GM18508 (cell line): ENCODE measurements at regions not wholly inside any gene's neighbourhood (a gene's known extent, or its start where the extent isn't known, plus 50 kb on each side); places are given as distances from the start of the nearest gene placed in this dataset.

Experiments
- ATAC-seq: cut with Tn5 transposase; IDR thresholded peaks from one replicate; pipeline ENCODE4 v1.9.1; 2021; ENCODE audit warnings: moderate number of reproducible peaks; ENCODE audit not compliant: insufficient read depth, unreplicated experiment

GRCh38 chr1:56237491-56238064 lies 341.8 kb downstream of the PLPP3 start:
- ATAC-seq, result no peak

- no peak for ATAC-seq
Measured at GRCh38 chr1:56236688-56237087, 342.7 kb downstream of the PLPP3 start.

- no peak for ATAC-seq
Measured at GRCh38 chr1:56235909-56236510, 343.4 kb downstream of the PLPP3 start.

DNA sequence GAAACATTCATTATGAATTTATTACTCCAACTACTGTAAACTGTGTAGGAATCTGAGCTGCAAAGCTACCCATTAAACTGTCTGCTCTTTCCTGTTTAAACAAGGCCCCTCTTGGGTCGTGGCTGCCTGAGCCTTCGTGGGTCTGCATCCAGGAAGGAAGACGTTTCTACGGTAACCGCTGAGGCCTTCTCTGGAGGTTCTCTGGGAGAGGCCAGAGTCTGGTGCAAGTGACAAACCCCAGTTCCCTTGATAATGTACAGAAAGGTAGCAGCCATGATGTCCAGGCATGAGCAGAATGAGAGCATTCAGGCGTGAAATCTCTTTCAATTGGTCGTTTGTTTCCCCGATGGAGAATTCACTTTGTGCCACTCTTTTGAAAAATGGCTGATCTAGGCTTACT lies 350.2 kb downstream of the PLPP3 start:
- no peak for ATAC-seq

DNA sequence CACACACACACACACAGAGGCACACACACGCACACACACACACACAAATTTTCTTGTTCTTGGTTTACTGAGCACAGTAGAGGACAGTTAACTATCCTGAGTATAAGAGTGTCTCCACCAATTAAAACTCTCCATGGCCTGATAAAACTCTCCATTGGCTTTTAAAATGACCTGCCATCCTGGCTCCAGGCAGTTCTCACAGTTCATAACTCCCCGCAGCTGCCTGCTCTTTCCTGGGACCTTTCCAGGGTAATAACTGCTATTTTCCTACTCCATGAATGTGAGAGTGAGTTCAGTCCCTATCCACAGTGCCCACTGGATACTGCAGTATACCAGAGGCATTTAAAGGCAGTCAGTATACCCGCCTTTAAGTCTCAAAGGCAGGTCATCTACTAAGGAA lies 351.5 kb downstream of the PLPP3 start:
- no peak for ATAC-seq

- no peak for ATAC-seq
Measured at GRCh38 chr1:56227401-56227800, 352.0 kb downstream of the PLPP3 start.

DNA sequence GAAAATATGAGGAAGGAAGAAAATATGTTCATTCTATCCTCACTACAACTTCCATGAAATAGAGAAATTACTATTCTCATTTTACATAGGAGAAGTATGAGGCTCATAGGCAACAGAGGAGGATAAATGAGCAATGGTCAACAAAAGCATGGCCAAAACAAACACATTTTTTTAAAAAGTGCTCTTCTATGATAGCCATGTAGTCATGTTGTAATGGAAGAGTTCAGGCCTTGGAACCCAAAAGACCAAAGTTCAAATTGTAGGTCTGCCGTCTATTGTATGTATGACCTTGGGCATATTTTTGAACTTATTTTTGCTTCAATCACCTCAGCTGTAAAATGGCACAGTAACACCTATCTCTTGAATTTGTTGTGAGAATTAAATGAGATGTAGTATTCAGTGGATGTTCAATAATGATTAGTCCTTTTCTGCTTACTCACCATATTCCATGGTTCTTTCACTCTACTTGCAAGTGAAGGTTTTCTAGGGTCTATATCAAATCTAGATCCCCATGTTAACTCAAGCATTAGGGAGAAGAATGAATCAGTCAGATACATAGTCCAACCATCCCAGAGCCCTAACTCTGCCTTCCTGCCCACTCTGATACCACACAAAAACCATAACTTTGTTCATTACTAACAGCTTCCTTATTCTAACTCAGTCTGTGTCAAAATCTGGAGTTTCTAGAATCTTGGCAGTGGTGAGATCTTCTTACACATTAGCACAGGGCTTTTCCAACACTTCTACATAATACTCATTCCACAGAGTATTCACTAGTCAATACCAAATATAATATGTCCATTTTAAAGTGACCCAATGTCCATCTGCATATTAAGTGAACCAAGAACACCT lies 353.2 kb downstream of the PLPP3 start:
- ATAC-seq, result no peak

GRCh38 chr1:56223968-56224367 lies 355.4 kb downstream of the PLPP3 start:
- ATAC-seq, result no peak

DNA sequence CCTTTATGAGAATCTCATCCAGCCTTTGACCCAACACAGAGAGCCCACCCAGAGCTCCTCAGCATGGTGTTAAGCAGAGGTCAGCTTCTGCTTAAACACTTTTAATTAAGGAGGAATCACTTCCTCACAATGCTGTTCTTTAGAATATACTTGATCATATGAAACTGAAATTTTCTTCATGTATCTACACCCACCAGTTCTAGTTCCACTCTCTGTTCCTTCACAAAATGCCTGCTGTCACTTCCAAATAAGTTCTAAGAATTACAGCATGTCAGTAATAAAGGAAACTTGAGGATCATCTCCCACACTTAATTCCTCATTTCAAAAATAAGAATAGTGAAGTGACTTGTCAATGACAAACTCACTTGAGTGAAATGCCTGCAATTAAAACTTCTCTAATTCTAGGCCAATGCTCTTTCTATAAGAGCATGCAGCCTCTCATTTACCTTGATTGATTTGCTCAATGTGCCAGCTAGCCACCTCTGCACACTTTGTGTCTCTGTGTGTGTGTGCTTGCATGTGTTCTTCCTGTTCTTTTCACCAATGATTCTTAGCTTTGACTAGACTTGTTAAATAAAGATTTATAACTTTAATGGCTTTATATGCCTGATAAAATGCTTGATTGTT lies 356.3 kb downstream of the PLPP3 start:
- no peak for ATAC-seq

DNA sequence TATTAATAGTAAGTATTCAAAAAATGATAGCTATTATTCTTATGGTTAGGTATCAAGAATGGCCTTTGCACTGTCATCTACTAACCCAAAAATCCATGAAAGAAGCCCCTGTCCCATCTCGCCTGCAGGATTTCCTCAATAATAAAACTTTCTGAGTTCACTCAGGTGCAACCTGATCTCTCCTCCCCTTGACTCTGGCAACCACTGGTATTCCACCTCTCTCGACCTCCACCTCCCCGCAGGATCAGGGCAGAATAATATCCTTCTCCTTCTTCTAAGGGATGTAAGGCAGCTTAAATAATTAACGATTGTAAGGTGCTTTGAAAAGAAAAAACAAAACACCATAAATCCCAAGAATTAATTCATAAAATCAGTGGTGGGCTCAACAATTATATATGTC lies 359.3 kb downstream of the PLPP3 start:
- no peak for ATAC-seq

DNA sequence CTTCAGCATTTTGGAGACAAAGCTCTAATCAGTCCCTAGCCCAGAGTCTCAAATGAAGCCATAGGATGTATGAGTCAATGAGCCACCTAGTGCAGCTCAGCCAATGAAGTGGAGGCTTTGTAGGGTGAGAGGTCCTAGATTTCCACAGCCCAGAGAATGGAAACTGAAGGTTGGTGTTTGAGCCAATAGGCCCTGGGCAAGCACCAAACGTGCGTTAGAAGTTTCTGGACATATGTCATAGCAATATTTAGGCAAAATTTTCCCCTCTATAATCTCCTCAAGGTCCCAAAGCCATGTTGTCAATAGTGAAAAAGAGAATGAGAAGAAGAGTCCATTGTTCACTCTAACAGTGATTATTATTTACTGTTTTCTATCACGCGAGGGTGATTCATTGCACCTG lies 361.3 kb downstream of the PLPP3 start:
- ATAC-seq, result no peak

DNA sequence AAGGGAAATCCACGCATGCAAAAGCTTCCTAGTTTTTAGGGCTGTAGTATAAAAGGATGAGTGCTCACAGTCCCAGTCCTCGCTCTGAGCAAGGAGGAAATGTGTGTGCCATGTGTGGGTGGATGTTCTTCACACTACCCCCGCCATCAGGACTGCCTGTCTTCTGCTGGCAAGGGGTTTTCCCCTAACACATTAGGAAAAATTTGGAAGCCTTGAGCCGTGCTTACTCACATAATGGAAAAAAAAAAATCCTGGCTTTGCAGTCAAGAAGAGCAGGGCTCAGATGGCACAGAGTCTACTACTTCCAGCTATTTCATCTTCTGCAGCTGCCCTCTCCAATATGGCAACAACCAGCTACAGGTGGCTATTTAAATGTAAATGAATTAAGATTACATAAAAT lies 363.1 kb downstream of the PLPP3 start:
- no peak for ATAC-seq

DNA sequence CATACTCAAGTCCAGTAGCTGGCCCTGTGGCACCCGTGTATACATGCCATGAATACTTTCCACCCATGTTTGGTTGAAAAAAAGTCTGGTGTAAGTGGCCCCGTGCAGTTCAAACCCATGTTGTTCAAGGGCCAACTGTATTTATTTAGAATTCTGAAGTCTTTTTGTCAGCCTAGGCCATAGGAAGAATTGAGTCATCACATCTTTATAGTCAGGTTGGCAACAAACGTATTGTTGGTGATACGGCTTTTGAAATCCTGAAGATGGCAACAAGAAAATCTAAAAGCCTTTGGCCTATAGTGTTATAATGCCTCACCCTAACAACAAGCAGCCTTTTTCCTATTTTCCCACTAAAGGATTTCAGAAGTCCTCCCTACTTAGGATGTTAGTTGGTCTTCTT lies 363.6 kb downstream of the PLPP3 start:
- ATAC-seq, result no peak

DNA sequence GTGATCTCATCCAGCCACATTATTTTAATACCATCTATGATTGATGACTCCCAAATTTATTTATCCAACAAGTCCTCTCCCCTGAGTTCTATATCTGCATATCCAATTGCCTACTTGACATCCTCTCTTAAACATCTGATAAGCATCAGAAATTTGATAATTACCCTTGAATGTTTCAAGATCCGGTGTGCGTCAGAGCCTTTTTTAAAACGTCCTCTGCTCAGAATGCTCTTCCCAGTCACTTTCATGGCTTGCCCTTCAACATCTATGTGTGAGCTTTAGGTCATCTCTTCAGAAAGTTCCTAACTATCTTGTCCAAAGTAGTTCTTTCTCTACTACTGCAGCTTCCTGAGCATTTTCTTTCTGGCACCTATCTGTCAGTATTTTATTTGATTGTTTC lies 364.3 kb downstream of the PLPP3 start:
- no peak for ATAC-seq

GRCh38 chr1:56213068-56213467 lies 366.3 kb downstream of the PLPP3 start:
- ATAC-seq, result no peak

DNA sequence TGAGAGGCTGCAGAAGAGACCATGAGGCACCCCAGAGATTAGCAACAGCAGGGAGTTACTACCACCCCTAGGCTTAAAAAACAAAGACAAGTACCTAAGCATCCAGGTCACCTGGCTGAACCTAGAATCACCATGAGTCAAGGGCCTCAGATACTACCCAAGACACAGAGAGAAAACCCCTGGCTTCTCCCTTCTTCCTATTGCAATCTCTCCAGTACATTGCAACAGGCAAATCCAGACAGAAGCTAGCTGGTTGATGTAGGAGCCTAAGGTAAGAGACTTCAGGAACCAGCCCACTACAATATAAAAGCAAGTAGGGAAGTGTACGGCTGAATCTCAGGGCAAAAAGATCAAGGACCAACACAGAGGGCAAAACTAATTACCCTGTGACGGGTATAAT lies 367.2 kb downstream of the PLPP3 start:
- no peak for ATAC-seq

GRCh38 chr1:56206391-56206790 lies 373.0 kb downstream of the PLPP3 start:
- no peak for ATAC-seq

GRCh38 chr1:56204206-56204605 lies 375.2 kb downstream of the PLPP3 start:
- ATAC-seq, result no peak

GRCh38 chr1:56202796-56203492 lies 376.4 kb downstream of the PLPP3 start:
- ATAC-seq, result no peak

DNA sequence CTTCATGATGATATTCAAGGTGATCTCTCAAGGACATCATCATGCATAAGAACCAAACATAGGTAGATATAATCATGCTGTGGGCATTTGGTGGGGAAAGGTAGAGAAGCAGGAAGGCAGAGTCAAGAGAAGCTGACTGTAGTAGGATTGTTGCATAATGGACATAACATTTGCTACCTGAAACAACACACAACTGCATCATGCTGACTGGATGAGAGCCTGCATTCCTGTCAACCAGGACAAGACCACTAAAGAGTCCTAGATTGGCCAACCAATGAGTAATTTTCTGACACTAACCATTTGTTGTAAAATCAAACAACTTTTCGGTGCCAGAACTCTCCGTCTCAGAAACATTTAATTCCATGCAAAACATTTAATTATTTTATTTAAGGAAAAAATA lies 377.2 kb downstream of the PLPP3 start:
- no peak for ATAC-seq

DNA sequence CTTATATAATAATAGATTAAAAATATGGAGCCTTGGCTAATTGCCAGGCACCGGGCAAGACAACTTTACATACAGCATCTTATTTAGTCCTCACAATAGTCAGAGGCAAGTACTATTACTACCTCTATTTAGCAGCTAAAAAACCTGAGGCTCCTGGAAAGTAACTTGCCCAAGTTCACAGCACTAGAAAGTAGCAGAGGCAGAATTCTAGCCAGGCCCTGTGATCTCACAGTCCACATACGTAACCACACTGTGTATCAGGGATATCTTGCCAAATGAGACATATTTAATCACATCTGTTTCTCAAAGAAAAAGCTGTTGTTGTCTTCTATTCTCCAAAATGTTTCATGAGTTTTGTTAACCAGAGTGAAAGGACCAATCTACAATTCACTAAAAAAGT lies 378.5 kb downstream of the PLPP3 start:
- ATAC-seq, result no peak
